H1 (cell line): ENCODE measurements at regions not wholly inside any gene's neighbourhood (a gene's known extent, or its start where the extent isn't known, plus 50 kb on each side); places are given as distances from the start of the nearest gene placed in this dataset.

ENCODE experiments used
- CTCF ChIA-PET: fragments of 300-600 bp; sonication (Branson Sonifier 250); formaldehyde crosslinking; loops from one replicate; lab custom pipeline; 2021; ENCODE audit not compliant: partially characterized antibody; lab: Charles Lee
- POLR2A ChIA-PET: fragments of 300-600 bp; sonication (Branson Sonifier 250); formaldehyde crosslinking; loops from one replicate; lab custom pipeline; 2021; ENCODE audit warnings: inconsistent platforms; ENCODE audit not compliant: partially characterized antibody; lab: Charles Lee
- DNase-seq, 2 experiments: peaks; one replicate each; pipeline versions ENCODE4 v3.0.0 to v3.0.0-alpha.2; 2010 to 2022; ENCODE audit warnings: low spot score in 2 of 2, low read depth in 1 of 2, mixed read lengths in 1 of 2
- FAIRE-seq: peaks from 2 replicates; lab custom pipeline; 2011; peaks lifted over from hg19 to GRCh38; lab: Jason Lieb, UNC
- H2AFZ ChIP-seq: 2 replicates; pipeline ENCODE4 v1.8.1; 2012; ENCODE audit warnings: low read length, inconsistent platforms
- H2AK5ac ChIP-seq: 2 replicates; pipeline ENCODE4 v1.6.1; 2013; ENCODE audit warnings: low read depth, low read length
- H2BK120ac ChIP-seq: replicated peaks from 2 replicates; pipeline ENCODE3; 2013; ENCODE audit warnings: low read depth, low read length, inconsistent platforms
- H2BK12ac ChIP-seq: 2 replicates; pipeline ENCODE4 v1.6.1; 2013; ENCODE audit warnings: low read depth, low read length
- H2BK15ac ChIP-seq: 2 replicates; pipeline ENCODE4 v1.6.1; 2013; ENCODE audit warnings: low read length
- H2BK20ac ChIP-seq: 2 replicates; pipeline ENCODE4 v1.6.1; 2013; ENCODE audit warnings: low read length
- H2BK5ac ChIP-seq: 2 replicates; pipeline ENCODE4 v1.6.1; 2013; ENCODE audit warnings: low read depth, low read length
- H3K14ac ChIP-seq: 2 replicates; pipeline ENCODE4 v1.6.1; 2013; ENCODE audit warnings: inconsistent platforms; ENCODE audit not compliant: insufficient read length
- H3K18ac ChIP-seq: 2 replicates; pipeline ENCODE4 v1.6.1; 2013; ENCODE audit warnings: low read length; ENCODE audit errors: extremely low read depth
- H3K23ac ChIP-seq: 2 replicates; pipeline ENCODE4 v1.6.1; 2013; ENCODE audit warnings: inconsistent platforms; ENCODE audit not compliant: insufficient read length
- H3K23me2 ChIP-seq: 2 replicates; pipeline ENCODE4 v1.6.1; 2013; ENCODE audit warnings: low read depth, low read length
- H3K27ac ChIP-seq: 2 replicates; pipeline ENCODE4 v1.6.1; 2011; ENCODE audit warnings: low read depth, low read length, inconsistent platforms
- H3K27me3 ChIP-seq, 4 experiments: replicated peaks in 1 of 4; 1 replicate in 1 of 4; 2 replicates in 3 of 4; pipeline versions ENCODE4 v1.6.1 to v1.8.1; 2011 to 2013; ENCODE audit warnings: low read length in 3 of 4, mild to moderate bottlenecking in 3 of 4, inconsistent platforms in 2 of 4, mixed read lengths in 2 of 4, moderate library complexity in 1 of 4; ENCODE audit not compliant: control insufficient read depth in 3 of 4, insufficient read depth in 3 of 4; ENCODE audit errors: extremely low read depth in 1 of 4
- H3K36me3 ChIP-seq, 4 experiments: 2 replicates each; pipeline versions ENCODE4 v1.6.1 to v1.8.1; 2011 to 2013; ENCODE audit warnings: mild to moderate bottlenecking in 4 of 4, low read length in 3 of 4, moderate library complexity in 2 of 4, control low read depth in 1 of 4, inconsistent platforms in 1 of 4; ENCODE audit not compliant: insufficient read depth in 4 of 4, control insufficient read depth in 2 of 4
- H3K4ac ChIP-seq: replicated peaks from 2 replicates; pipeline ENCODE3; 2013; ENCODE audit warnings: low read length, low read depth, mixed read lengths, inconsistent platforms; ENCODE audit not compliant: insufficient read length
- H3K4me1 ChIP-seq, 4 experiments: replicated peaks in 1 of 4; 1 replicate in 1 of 4; 2 replicates in 3 of 4; pipeline versions ENCODE4 v1.6.1 to v1.8.1; 2011 to 2013; ENCODE audit warnings: low read length in 3 of 4, inconsistent platforms in 2 of 4, mixed read lengths in 1 of 4; ENCODE audit not compliant: insufficient read depth in 4 of 4, control insufficient read depth in 3 of 4
- H3K4me2 ChIP-seq, 2 experiments: 2 replicates each; pipeline versions ENCODE4 v1.6.1 to v1.8.1; 2011 to 2013; ENCODE audit warnings: low read depth in 2 of 2, low read length in 2 of 2, control low read depth in 1 of 2, inconsistent platforms in 1 of 2, mild to moderate bottlenecking in 1 of 2; ENCODE audit not compliant: insufficient read depth in 1 of 2
- H3K4me3 ChIP-seq, 4 experiments: fragments of 200-600, 300-600 bp in 1 of 4; sonication (generic), shearing (Covaris generic), sonication (Bioruptor Twin) in 1 of 4; 2 replicates each; pipeline versions ENCODE4 v1.5.1 to v1.8.1; 2011 to 2016; ENCODE audit warnings: low read length in 4 of 4, low read depth in 3 of 4, control low read depth in 2 of 4, inconsistent platforms in 2 of 4, mild to moderate bottlenecking in 2 of 4, mixed read lengths in 1 of 4, moderate library complexity in 1 of 4; ENCODE audit not compliant: insufficient read depth in 2 of 4; ENCODE audit errors: extremely low read depth in 1 of 4
- H3K56ac ChIP-seq: replicated peaks from 2 replicates; pipeline ENCODE3; 2013; ENCODE audit warnings: low read depth, mild to moderate bottlenecking, mixed read lengths, low read length, inconsistent platforms; ENCODE audit not compliant: insufficient read length
- H3K79me1 ChIP-seq: 2 replicates; pipeline ENCODE4 v1.6.1; 2013; ENCODE audit warnings: low read depth, low read length, control low read depth
- H3K79me2 ChIP-seq, 2 experiments: 2 replicates each; pipeline versions ENCODE4 v1.6.1 to v1.8.1; 2012 to 2013; ENCODE audit warnings: low read length in 2 of 2, mild to moderate bottlenecking in 2 of 2, inconsistent platforms in 1 of 2; ENCODE audit not compliant: insufficient read depth in 2 of 2, control insufficient read depth in 1 of 2
- H3K9ac ChIP-seq, 4 experiments: replicated peaks in 1 of 4; 1 replicate in 1 of 4; 2 replicates in 3 of 4; pipeline versions ENCODE4 v1.6.1 to v1.8.1; 2011 to 2013; ENCODE audit warnings: low read depth in 3 of 4, low read length in 3 of 4, control low read depth in 2 of 4, mild to moderate bottlenecking in 2 of 4, moderate library complexity in 2 of 4, inconsistent platforms in 1 of 4; ENCODE audit errors: extremely low read depth in 1 of 4
- H3K9me3 ChIP-seq, 2 experiments: 2 replicates each; pipeline versions ENCODE4 v1.6.1 to v1.8.1; 2012 to 2013; ENCODE audit warnings: mild to moderate bottlenecking in 2 of 2, moderate library complexity in 2 of 2, control low read depth in 1 of 2, inconsistent platforms in 1 of 2, low read depth in 1 of 2, low read length in 1 of 2, mixed read lengths in 1 of 2; ENCODE audit not compliant: insufficient read depth in 2 of 2
- H4K20me1 ChIP-seq, 2 experiments: replicated peaks in 1 of 2; 2 replicates each; pipeline versions ENCODE3 to v1.8.1; 2011 to 2013; ENCODE audit warnings: inconsistent platforms in 2 of 2, low read length in 2 of 2, mild to moderate bottlenecking in 1 of 2; ENCODE audit not compliant: insufficient read depth in 2 of 2, control insufficient read depth in 1 of 2
- H4K5ac ChIP-seq: 2 replicates; pipeline ENCODE4 v1.6.1; 2013; ENCODE audit warnings: low read length, low read depth, mixed read lengths, inconsistent platforms; ENCODE audit not compliant: insufficient read length
- H4K8ac ChIP-seq: 2 replicates; pipeline ENCODE4 v1.8.0; 2013; ENCODE audit warnings: mild to moderate bottlenecking, moderate library complexity, low read length, inconsistent platforms; ENCODE audit not compliant: insufficient read depth; ENCODE audit errors: extremely low read depth
- H4K91ac ChIP-seq: replicated peaks from 2 replicates; pipeline ENCODE3; 2013; ENCODE audit warnings: low read length, mixed read lengths, inconsistent platforms; ENCODE audit not compliant: insufficient read length
- EP300 ChIP-seq, 2 experiments: IDR thresholded peaks; 1 replicate in 1 of 2; 2 replicates in 1 of 2; pipeline ENCODE4 v1.6.1; 2011 to 2012; ENCODE audit warnings: low read depth in 2 of 2, low read length in 2 of 2, mild to moderate bottlenecking in 2 of 2, borderline replicate concordance in 1 of 2, inconsistent platforms in 1 of 2, moderate library complexity in 1 of 2
- POU5F1 ChIP-seq: IDR thresholded peaks from 2 replicates; pipeline ENCODE4 v1.6.1; 2011; ENCODE audit warnings: low read depth, mild to moderate bottlenecking, low read length, moderate library complexity
- RBBP5 ChIP-seq: IDR thresholded peaks from 2 replicates; pipeline ENCODE4 v1.7.1; 2012; ENCODE audit warnings: low read depth, mild to moderate bottlenecking, inconsistent platforms, low read length, moderate library complexity, borderline replicate concordance
- SUZ12 ChIP-seq: fragments of 200-600 bp; sonication (generic); IDR thresholded peaks from 2 replicates; pipeline ENCODE4 v1.6.1; 2012; ENCODE audit warnings: mild to moderate bottlenecking, inconsistent platforms, low read length, moderate library complexity, mixed read lengths
- WGBS, 2 experiments: shearing (Covaris generic) in 1 of 2; methylation state at CpG; one replicate each; pipeline versions ENCODE4 v1.1.6 to v1.1.7; 2013 to 2015; ENCODE audit warnings: low lambda C conversion rate in 2 of 2, mixed read lengths in 2 of 2, inconsistent platforms in 1 of 2, low coverage in 1 of 2, missing lambda C conversion rate in 1 of 2; ENCODE audit not compliant: insufficient replicate concordance in 2 of 2, insufficient coverage in 1 of 2, insufficient read length in 1 of 2; ENCODE audit errors: extremely low coverage in 1 of 2, missing lambda C conversion rate in 1 of 2; 5-methylcytosine and 5-hydroxymethylcytosine counted together

DNA sequence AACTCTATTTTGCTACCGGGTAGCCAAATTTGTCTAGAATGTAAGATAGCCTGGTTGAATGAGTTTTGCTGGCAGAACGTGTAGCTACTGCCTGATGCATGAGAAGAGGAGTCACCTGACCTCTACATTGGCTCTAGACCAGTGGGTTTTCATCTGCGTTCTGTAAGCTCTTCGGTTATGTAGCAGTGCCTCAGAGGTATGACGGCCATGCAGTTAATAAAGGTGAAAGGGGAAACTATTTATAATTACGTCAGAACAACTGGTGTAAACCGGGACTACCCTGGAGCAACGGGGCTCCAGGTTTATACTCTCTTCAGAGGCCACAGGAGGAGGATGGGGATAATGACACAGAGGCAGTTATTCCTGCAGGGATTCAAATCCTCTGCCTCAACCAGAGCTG, 173.4 kb upstream of the KITLG start:
- Histone ChIP-seq H3K23ac (no peak overlapping the region), H3K36me3 (no peaks in the 10 kb centered on the region), H3K9me3 (no peaks in the 10 kb centered on the region), H4K8ac (no peak overlapping the region), H3K79me1 (no peaks in the 10 kb centered on the region), H3K4ac (no peak overlapping the region), H3K27ac (no peak overlapping the region), H3K23me2 (no peaks in the 10 kb centered on the region), H2BK12ac (no peak overlapping the region), H2BK20ac (no peak overlapping the region), H3K79me2 (no peaks in the 10 kb centered on the region), H3K27me3 (no peaks in the 10 kb centered on the region), H3K14ac (no peak overlapping the region), H2AK5ac (no peak overlapping the region), H3K4me1 (no peaks in the 10 kb centered on the region), H3K4me2 (no peak overlapping the region), H3K4me3 (no peak overlapping the region), H2BK120ac (no peak overlapping the region), H2AFZ (peak overlapping the region; percentile 77; the same call in 1 of the 2 replicates), H3K56ac (no peak overlapping the region), H2BK15ac (no peak overlapping the region), H2BK5ac (no peak overlapping the region), H4K5ac (no peak overlapping the region), H3K9ac (no peak overlapping the region), H4K91ac (no peak overlapping the region), H4K20me1 (no peaks in the 10 kb centered on the region), H3K18ac (no peak overlapping the region)
- FAIRE-seq (no peak), DNase-seq (no peak)
- POLR2A ChIA-PET: no interaction called here
- CTCF ChIA-PET: no interaction called here
- WGBS, 2 experiments: 86% methylated on average over 8 of the region's 8 CpGs; no CpG with 5 or more reads in 1 of the 2 experiments
- no peak for TF ChIP-seq POU5F1
- TF ChIP-seq RBBP5: no peak
- no peak for TF ChIP-seq EP300 (IDR thresholded peaks at IDR 0.05; ENCODE audit: borderline replicate concordance in 1 of 2, low read depth in 2 of 2, low read length in 2 of 2)
- no peak for TF ChIP-seq SUZ12
